Left lobe of liver (tissue), 2 donors: ENCODE measurements at regions not wholly inside any gene's neighbourhood (a gene's known extent, or its start where the extent isn't known, plus 50 kb on each side); places are given as distances from the start of the nearest gene placed in this dataset.
"Not testable (repeated sequence)": the region's sequence is repeated elsewhere in the genome, so short reads cannot be mapped to it uniquely, and the experiment has no call there.

ENCODE experiments used
- ATAC-seq: fragments of 200-7000 bp; cut with Tn5 transposase; one replicate; pipeline ENCODE4 v1.9.1; 2020; ENCODE audit warnings: mild to moderate bottlenecking, moderate library complexity
- DNase-seq: peaks from one replicate; pipeline ENCODE4 v3.0.0-alpha.2; 2020; ENCODE audit warnings: low spot score
- donor health status: DM: no; HTN: no; CAD: no; lungs with moderate emphysema.
- donor health status: DM: no; HTN: yes; CAD: no.

DNA sequence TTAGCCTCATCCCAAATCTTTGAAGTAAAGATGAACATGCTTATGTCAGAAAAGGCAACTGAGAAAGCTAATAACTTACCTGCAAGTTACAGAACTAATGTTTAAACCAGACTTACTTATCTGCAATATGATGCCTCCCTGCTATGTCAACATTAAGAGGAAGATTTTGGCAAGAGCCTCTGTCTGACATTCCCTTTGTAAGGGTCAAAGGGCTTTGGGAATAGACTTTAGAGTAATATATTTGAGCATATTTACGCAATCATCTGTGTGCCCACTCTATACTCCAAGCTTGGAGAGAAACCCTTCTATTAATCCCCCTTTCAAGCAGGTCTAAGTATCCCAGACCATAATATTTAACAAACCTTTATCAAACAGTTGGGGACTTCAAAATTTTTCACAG is 389.4 kb downstream of the NPIPA8 start:
- DNase-seq (no peak), ATAC-seq (peak; percentile 88)

DNA sequence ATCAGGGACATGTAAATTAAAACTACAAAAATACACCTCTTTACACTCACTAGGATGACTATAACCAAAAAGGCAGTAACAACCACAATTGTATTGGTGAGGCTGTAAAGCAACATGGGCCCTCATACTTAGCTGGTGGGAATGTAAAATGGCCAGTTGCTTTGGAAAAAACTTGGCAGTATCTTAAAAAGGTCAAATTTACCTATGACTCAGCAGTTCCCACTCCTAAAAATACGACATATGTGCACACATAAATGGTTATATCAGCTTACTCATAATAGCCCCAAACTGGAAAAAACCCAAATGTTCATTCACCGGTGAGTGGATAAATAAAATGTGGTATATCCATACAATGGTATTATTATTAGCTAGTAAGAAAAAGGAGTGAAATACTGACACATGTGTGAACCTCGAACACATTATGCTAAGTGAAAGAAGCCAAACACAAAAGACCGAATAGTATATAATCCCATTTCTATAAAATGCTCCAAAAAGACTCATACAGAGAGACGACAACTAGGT is 391.4 kb downstream of the NPIPA8 start:
- no peak for ATAC-seq
- no peak for DNase-seq

GRCh38 chr16:17944345-17944744 is 392.2 kb downstream of the NPIPA8 start:
- no peak for ATAC-seq
- DNase-seq: no peak

DNA sequence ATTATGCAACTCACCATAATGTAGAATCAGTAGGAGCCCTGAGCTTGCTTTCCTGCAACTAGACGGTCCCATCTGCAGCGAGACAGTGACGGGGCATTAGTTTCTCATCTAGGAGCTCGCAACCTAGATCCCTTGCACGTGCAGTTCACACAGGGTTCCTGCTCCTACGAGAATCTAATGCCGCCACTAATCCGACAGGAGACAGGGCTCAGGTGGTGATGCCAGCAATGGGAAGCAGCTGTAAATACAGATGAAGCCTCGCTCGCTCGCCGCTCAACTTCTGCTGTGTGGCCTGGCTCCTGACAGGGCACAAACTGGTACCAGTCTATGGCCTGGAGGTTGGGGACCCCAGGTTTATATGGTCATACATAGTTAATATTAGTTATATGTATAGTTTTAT is 394.5 kb downstream of the NPIPA8 start:
- DNase-seq (no peak), ATAC-seq (no peak)

DNA sequence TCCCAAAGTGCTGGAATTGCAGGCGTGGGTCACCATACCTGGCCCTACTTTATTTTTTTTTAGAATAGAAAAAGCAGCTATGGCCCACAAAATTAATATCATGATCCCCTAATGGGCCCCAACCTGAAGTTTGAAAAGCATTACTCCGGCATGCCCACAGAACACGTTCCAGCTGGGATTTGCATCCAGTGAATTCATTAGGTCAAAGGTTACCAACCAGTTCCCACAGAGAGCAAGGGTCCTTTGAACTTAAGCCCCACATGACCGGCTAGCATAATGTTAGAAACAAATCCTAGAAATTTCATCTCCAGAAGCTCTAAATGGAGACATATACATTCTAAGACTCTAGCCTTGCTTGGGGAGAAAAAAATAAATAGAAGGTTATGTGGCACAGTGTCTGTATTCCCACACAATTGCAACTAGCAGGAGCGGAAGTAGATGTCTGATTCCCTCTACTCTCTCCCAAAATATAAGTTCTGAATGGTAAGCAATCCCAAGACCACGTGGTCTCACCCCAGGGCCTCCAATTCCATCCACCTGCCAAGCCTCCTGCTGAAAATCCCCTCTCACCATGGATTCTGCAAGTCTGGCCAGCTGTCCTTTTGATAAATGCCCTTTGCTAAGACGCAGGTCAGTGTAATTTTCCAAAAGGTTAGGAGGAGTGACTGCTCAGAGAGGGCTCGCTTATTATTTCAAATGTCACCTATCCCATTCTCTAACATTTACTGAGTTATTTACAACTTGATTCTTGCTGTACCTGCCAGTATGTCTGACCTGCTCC is 395.8 kb downstream of the NPIPA8 start:
- DNase-seq (no peak), ATAC-seq (peak; percentile 54)

- DNase-seq: no peak
- ATAC-seq: no peak
Observed at GRCh38 chr16:17939723-17940122, 396.8 kb downstream of the NPIPA8 start.

DNA sequence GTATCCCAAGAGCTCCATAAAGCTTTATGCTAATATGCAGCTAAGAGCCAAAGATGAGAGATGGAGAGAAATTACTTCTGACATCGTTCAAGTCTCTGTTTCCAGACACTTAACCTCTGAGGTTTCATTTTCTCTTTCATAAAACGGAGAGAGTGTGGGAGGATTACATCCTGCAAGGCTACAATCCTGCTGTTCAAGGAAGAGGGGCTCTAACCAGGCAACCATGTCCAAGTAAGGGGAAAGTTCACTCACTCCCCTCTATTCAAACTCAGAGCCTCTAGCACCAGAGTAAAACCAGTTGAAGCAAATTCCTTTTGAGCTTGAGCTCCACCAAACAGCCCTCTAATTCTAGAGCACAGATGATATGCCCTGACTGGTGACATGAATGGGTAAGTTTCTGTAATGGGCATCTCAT is 397.4 kb downstream of the NPIPA8 start:
- ATAC-seq (no peak), DNase-seq (no peak)

GRCh38 chr16:17938546-17938945 is 398.0 kb downstream of the NPIPA8 start:
- no peak for DNase-seq
- no peak for ATAC-seq

DNA sequence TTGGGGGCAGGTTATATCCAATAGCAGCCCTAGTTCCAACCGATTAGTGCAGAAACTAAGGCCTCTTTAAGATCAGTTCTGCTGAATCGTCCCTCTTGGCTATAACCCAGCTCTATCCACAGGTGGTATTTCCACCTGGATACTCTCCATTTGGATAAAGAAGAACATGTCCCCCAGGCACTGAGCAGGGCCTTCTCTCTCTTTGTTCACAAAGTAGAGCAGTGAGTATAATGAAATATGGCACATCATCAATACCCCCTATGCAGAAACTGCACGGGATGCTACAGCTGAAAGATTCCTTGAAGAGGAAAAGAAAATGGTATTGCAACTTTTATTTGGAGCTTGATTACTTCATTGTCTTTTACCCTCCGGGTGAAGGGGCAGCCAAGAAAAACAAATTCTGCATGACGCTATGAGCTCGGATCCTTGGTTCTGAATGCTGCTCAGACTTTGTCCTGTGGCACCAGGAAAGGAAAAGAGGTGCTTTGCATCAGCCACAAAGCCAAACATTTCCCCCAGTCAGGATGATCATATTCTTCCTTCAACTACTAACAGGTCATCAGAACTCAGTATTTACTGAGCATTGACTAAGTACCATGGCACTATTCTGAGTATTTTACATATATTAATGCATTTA is 399.7 kb downstream of the NPIPA8 start:
- no peak for DNase-seq
- no peak for ATAC-seq

- DNase-seq: no peak
- ATAC-seq: no peak
Observed at GRCh38 chr16:17930280-17930679, 406.3 kb downstream of the NPIPA8 start.

DNA sequence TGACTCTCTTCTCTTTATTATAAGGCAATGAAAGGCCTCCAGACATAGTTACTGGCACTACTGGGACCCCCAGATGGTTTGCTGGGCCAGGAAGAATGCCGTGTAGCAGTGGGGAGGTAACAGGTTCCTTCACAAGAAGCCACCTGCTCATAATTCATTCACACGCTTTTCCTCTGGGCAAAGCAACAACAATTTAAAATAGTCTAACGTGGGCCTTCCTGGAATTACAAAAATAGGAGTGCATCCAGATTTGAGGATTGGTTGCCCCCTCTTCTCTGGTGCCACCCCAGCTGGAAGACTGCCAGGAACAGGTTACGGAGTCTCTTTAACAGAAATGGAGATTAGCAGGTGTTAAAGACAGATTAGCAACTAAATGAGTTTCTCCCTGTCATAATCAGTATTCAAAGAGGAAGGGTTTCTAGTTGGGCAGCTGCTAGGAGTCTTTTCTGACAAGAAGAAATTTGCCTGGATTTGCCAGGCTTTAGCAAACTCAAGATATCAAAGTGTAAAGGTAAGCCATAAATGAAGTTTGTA is 409.6 kb downstream of the NPIPA8 start:
- no peak for ATAC-seq

GRCh38 chr16:17926461-17926860 is 410.1 kb downstream of the NPIPA8 start:
- DNase-seq: no peak
- ATAC-seq: no peak

More for the DNA sequence above, 409.6 kb downstream of the NPIPA8 start:
- DNase-seq: no peak

GRCh38 chr16:17925761-17926160 is 410.8 kb downstream of the NPIPA8 start:
- ATAC-seq (no peak), DNase-seq (no peak)

- peak; percentile 78 for DNase-seq
- peak; percentile 92 for ATAC-seq
Observed at GRCh38 chr16:17921357-17921978, 415.1 kb downstream of the NPIPA8 start.

- ATAC-seq (peak; percentile 86), DNase-seq (peak; percentile 85)
Observed at GRCh38 chr16:17917316-17918019, 419.1 kb downstream of the NPIPA8 start.

DNA sequence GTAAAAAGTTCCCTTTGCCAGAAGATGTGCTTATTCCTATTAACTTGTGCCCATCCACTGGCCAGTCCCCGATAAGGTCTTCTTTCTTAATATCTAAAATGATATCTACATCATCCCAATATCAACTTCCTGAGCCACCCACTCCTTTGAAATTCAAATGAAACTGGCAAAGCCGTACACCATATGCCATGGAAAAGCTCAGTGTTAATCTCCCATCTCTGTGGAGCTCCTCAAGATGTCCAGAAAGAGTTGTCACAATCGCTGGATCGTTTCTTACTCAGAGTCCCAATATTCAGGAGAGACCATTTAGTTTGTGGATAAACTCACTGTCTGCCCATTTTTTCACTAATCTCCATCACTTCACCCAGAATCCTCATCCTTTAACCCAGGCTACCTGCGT is 420.7 kb downstream of the NPIPA8 start:
- ATAC-seq: no peak

DNA sequence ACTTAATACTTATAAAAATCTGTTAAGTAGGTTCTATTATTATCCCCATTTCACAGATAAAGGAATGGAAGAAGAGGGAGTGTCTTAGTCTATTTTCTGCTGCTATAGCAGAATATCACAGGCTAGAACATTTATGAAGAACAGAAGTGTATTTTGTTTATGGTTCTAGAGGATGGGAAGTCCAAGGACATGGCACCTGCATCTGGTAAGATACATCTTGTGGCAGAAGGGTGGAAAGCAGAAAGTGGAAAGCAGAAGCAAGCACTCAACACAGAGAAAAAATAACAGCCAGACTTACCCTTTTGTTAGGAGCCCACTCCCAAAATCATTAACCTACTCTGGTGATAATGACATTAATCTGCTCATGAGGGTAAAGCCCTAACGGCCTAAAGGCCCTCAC is 422.4 kb downstream of the NPIPA8 start:
- ATAC-seq: no peak
- no peak for DNase-seq

More for the DNA sequence above, 420.7 kb downstream of the NPIPA8 start:
- no peak for DNase-seq

GRCh38 chr16:17911578-17911977 is 425.0 kb downstream of the NPIPA8 start:
- ATAC-seq, DNase-seq: not testable (repeated sequence)

- DNase-seq, ATAC-seq: not testable (repeated sequence)
Observed at GRCh38 chr16:17906626-17907025, 429.9 kb downstream of the NPIPA8 start.

DNA sequence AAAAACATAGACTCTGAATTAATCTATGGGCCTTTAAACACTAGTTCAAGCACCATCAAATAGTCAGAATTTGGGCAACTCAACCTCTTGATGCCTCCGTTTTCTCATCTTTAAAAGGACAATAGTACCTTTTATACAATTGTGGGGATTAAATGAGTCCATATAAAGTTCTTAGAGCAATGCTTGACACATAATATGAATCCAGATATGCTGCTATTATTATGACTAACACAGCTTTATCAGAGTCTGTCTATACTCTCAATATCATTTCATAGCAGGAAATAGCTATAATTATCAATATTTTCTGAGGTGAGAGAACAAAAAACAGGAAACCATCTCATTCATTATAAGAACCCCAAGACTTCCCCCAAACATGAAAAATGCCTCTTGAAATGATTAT is 430.5 kb upstream of the XYLT1 start:
- ATAC-seq (no peak), DNase-seq (no peak)

GRCh38 chr16:17899141-17899540 is 428.4 kb upstream of the XYLT1 start:
- no peak for ATAC-seq
- no peak for DNase-seq
